ENCODE measurements at regions not wholly inside any gene's neighbourhood (a gene's known extent, or its start where the extent isn't known, plus 50 kb on each side); places are given as distances from the start of the nearest gene placed in this dataset.

GRCh38 chr6:54613596-54613995, 233.0 kb upstream of the FAM83B start:
- no peak overlapping the region for H3K27ac ChIP-seq (ENCODE audit: low read length)
- H3K4me3 ChIP-seq (ENCODE audit: low read depth in 1 of 2, low read length in 2 of 2): no peak overlapping the region
- H3K4me1 ChIP-seq (ENCODE audit: control insufficient read depth in 1 of 2, insufficient read depth in 2 of 2, low read length in 2 of 2): peaks cover 3 to 9% of the 10 kb centered on the region in 2 donors
- no peaks in the 10 kb centered on the region for H3K36me3 ChIP-seq (ENCODE audit: control insufficient read depth in 1 of 2, insufficient read depth in 2 of 2, low read length in 2 of 2)
- H3K9me3 ChIP-seq (ENCODE audit: control insufficient read depth in 1 of 2, low read length in 2 of 2): no peaks in the 10 kb centered on the region
- H3K27me3 ChIP-seq (ENCODE audit: low read depth, low read length): no peaks in the 10 kb centered on the region

GRCh38 chr6:54614499-54615195, 231.9 kb upstream of the FAM83B start:
- peaks cover 3 to 9% of the 10 kb centered on the region in 2 donors for H3K4me1 ChIP-seq (ENCODE audit: control insufficient read depth in 1 of 2, insufficient read depth in 2 of 2, low read length in 2 of 2)
- H3K27ac ChIP-seq (ENCODE audit: low read length): no peak overlapping the region
- no peaks in the 10 kb centered on the region for H3K27me3 ChIP-seq (ENCODE audit: low read depth, low read length)
- no peaks in the 10 kb centered on the region for H3K36me3 ChIP-seq (ENCODE audit: control insufficient read depth in 1 of 2, insufficient read depth in 2 of 2, low read length in 2 of 2)
- no peaks in the 10 kb centered on the region for H3K9me3 ChIP-seq (ENCODE audit: control insufficient read depth in 1 of 2, low read length in 2 of 2)
- no peak overlapping the region for H3K4me3 ChIP-seq (ENCODE audit: low read depth in 1 of 2, low read length in 2 of 2)

GRCh38 chr6:54617730-54618129, 228.8 kb upstream of the FAM83B start:
- no peaks in the 10 kb centered on the region for H3K36me3 ChIP-seq (ENCODE audit: control insufficient read depth in 1 of 2, insufficient read depth in 2 of 2, low read length in 2 of 2)
- no peak overlapping the region for H3K4me3 ChIP-seq (ENCODE audit: low read depth in 1 of 2, low read length in 2 of 2)
- no peaks in the 10 kb centered on the region for H3K9me3 ChIP-seq (ENCODE audit: control insufficient read depth in 1 of 2, low read length in 2 of 2)
- peak overlapping the region; percentile 61 for H3K27ac ChIP-seq (ENCODE audit: low read length)
- no peaks in the 10 kb centered on the region for H3K27me3 ChIP-seq (ENCODE audit: low read depth, low read length)
- H3K4me1 ChIP-seq (ENCODE audit: control insufficient read depth in 1 of 2, insufficient read depth in 2 of 2, low read length in 2 of 2): peaks cover 3 to 9% of the 10 kb centered on the region in 2 donors

GRCh38 chr6:54618572-54618971, 228.0 kb upstream of the FAM83B start:
- no peaks in the 10 kb centered on the region for H3K9me3 ChIP-seq (ENCODE audit: control insufficient read depth in 1 of 2, low read length in 2 of 2)
- no peak overlapping the region for H3K4me3 ChIP-seq (ENCODE audit: low read depth in 1 of 2, low read length in 2 of 2)
- no peaks in the 10 kb centered on the region for H3K27me3 ChIP-seq (ENCODE audit: low read depth, low read length)
- H3K4me1 ChIP-seq (ENCODE audit: control insufficient read depth in 1 of 2, insufficient read depth in 2 of 2, low read length in 2 of 2): peaks cover 3 to 9% of the 10 kb centered on the region in 2 donors
- H3K27ac ChIP-seq (ENCODE audit: low read length): no peak overlapping the region
- H3K36me3 ChIP-seq (ENCODE audit: control insufficient read depth in 1 of 2, insufficient read depth in 2 of 2, low read length in 2 of 2): no peaks in the 10 kb centered on the region

- no peaks in the 10 kb centered on the region for H3K27me3 ChIP-seq (ENCODE audit: low read depth, low read length)
- no peaks in the 10 kb centered on the region for H3K9me3 ChIP-seq (ENCODE audit: control insufficient read depth in 1 of 2, low read length in 2 of 2)
- peaks cover 3 to 9% of the 10 kb centered on the region in 2 donors for H3K4me1 ChIP-seq (ENCODE audit: control insufficient read depth in 1 of 2, insufficient read depth in 2 of 2, low read length in 2 of 2)
- no peak overlapping the region for H3K4me3 ChIP-seq (ENCODE audit: low read depth in 1 of 2, low read length in 2 of 2)
- no peak overlapping the region for H3K27ac ChIP-seq (ENCODE audit: low read length)
- H3K36me3 ChIP-seq (ENCODE audit: control insufficient read depth in 1 of 2, insufficient read depth in 2 of 2, low read length in 2 of 2): no peaks in the 10 kb centered on the region
Measured at GRCh38 chr6:54619102-54619501, 227.5 kb upstream of the FAM83B start.

- no peaks in the 10 kb centered on the region for H3K9me3 ChIP-seq (ENCODE audit: control insufficient read depth in 1 of 2, low read length in 2 of 2)
- H3K27me3 ChIP-seq (ENCODE audit: low read depth, low read length): no peaks in the 10 kb centered on the region
- H3K4me3 ChIP-seq (ENCODE audit: low read depth in 1 of 2, low read length in 2 of 2): no peak overlapping the region
- H3K27ac ChIP-seq (ENCODE audit: low read length): no peak overlapping the region
- peaks cover 3 to 9% of the 10 kb centered on the region in 2 donors for H3K4me1 ChIP-seq (ENCODE audit: control insufficient read depth in 1 of 2, insufficient read depth in 2 of 2, low read length in 2 of 2)
- no peaks in the 10 kb centered on the region for H3K36me3 ChIP-seq (ENCODE audit: control insufficient read depth in 1 of 2, insufficient read depth in 2 of 2, low read length in 2 of 2)
Measured at GRCh38 chr6:54621285-54621684, 225.3 kb upstream of the FAM83B start.

- Histone ChIP-seq H3K36me3 (ENCODE audit: control insufficient read depth in 1 of 2, insufficient read depth in 2 of 2, low read length in 2 of 2) (no peaks in the 10 kb centered on the region), H3K27ac (ENCODE audit: low read length) (no peak overlapping the region), H3K27me3 (ENCODE audit: low read depth, low read length) (no peaks in the 10 kb centered on the region), H3K4me3 (ENCODE audit: low read depth in 1 of 2, low read length in 2 of 2) (no peak overlapping the region), H3K9me3 (ENCODE audit: control insufficient read depth in 1 of 2, low read length in 2 of 2) (no peaks in the 10 kb centered on the region), H3K4me1 (ENCODE audit: control insufficient read depth in 1 of 2, insufficient read depth in 2 of 2, low read length in 2 of 2) (no peaks in the 10 kb centered on the region)
Measured at GRCh38 chr6:54624216-54624615, 222.4 kb upstream of the FAM83B start.

GRCh38 chr6:54624779-54625178, 221.8 kb upstream of the FAM83B start:
- Histone ChIP-seq H3K4me3 (ENCODE audit: low read depth in 1 of 2, low read length in 2 of 2) (no peak overlapping the region), H3K27me3 (ENCODE audit: low read depth, low read length) (no peaks in the 10 kb centered on the region), H3K36me3 (ENCODE audit: control insufficient read depth in 1 of 2, insufficient read depth in 2 of 2, low read length in 2 of 2) (no peaks in the 10 kb centered on the region), H3K4me1 (ENCODE audit: control insufficient read depth in 1 of 2, insufficient read depth in 2 of 2, low read length in 2 of 2) (no peaks in the 10 kb centered on the region), H3K27ac (ENCODE audit: low read length) (no peak overlapping the region), H3K9me3 (ENCODE audit: control insufficient read depth in 1 of 2, low read length in 2 of 2) (no peaks in the 10 kb centered on the region)

- H3K9me3 ChIP-seq (ENCODE audit: control insufficient read depth in 1 of 2, low read length in 2 of 2): no peaks in the 10 kb centered on the region
- H3K36me3 ChIP-seq (ENCODE audit: control insufficient read depth in 1 of 2, insufficient read depth in 2 of 2, low read length in 2 of 2): no peaks in the 10 kb centered on the region
- no peaks in the 10 kb centered on the region for H3K4me1 ChIP-seq (ENCODE audit: control insufficient read depth in 1 of 2, insufficient read depth in 2 of 2, low read length in 2 of 2)
- H3K27me3 ChIP-seq (ENCODE audit: low read depth, low read length): no peaks in the 10 kb centered on the region
- H3K4me3 ChIP-seq (ENCODE audit: low read depth in 1 of 2, low read length in 2 of 2): no peak overlapping the region
- no peak overlapping the region for H3K27ac ChIP-seq (ENCODE audit: low read length)
Measured at GRCh38 chr6:54629131-54629530, 217.4 kb upstream of the FAM83B start.

- no peaks in the 10 kb centered on the region for H3K36me3 ChIP-seq (ENCODE audit: control insufficient read depth in 1 of 2, insufficient read depth in 2 of 2, low read length in 2 of 2)
- no peak overlapping the region for H3K27ac ChIP-seq (ENCODE audit: low read length)
- no peak overlapping the region for H3K4me3 ChIP-seq (ENCODE audit: low read depth in 1 of 2, low read length in 2 of 2)
- no peaks in the 10 kb centered on the region for H3K27me3 ChIP-seq (ENCODE audit: low read depth, low read length)
- H3K4me1 ChIP-seq (ENCODE audit: control insufficient read depth in 1 of 2, insufficient read depth in 2 of 2, low read length in 2 of 2): no peaks in the 10 kb centered on the region
- no peaks in the 10 kb centered on the region for H3K9me3 ChIP-seq (ENCODE audit: control insufficient read depth in 1 of 2, low read length in 2 of 2)
Measured at GRCh38 chr6:54632984-54633565, 213.5 kb upstream of the FAM83B start.

- no peaks in the 10 kb centered on the region for H3K27me3 ChIP-seq (ENCODE audit: low read depth, low read length)
- H3K4me1 ChIP-seq (ENCODE audit: control insufficient read depth in 1 of 2, insufficient read depth in 2 of 2, low read length in 2 of 2): no peaks in the 10 kb centered on the region
- H3K4me3 ChIP-seq (ENCODE audit: low read depth in 1 of 2, low read length in 2 of 2): no peak overlapping the region
Measured at GRCh38 chr6:54633601-54634000, 213.0 kb upstream of the FAM83B start.

GRCh38 chr6:54640911-54641310, 205.7 kb upstream of the FAM83B start:
- no peaks in the 10 kb centered on the region for H3K36me3 ChIP-seq (ENCODE audit: control insufficient read depth in 1 of 2, insufficient read depth in 2 of 2, low read length in 2 of 2)
- H3K9me3 ChIP-seq (ENCODE audit: control insufficient read depth in 1 of 2, low read length in 2 of 2): no peaks in the 10 kb centered on the region
- H3K27ac ChIP-seq (ENCODE audit: low read length): no peak overlapping the region
- no peaks in the 10 kb centered on the region for H3K27me3 ChIP-seq (ENCODE audit: low read depth, low read length)
- no peaks in the 10 kb centered on the region for H3K4me1 ChIP-seq (ENCODE audit: control insufficient read depth in 1 of 2, insufficient read depth in 2 of 2, low read length in 2 of 2)
- H3K4me3 ChIP-seq (ENCODE audit: low read depth in 1 of 2, low read length in 2 of 2): no peak overlapping the region

More at GRCh38 chr6:54633601-54634000, 213.0 kb upstream of the FAM83B start:
- Histone ChIP-seq H3K36me3 (ENCODE audit: control insufficient read depth in 1 of 2, insufficient read depth in 2 of 2, low read length in 2 of 2) (no peaks in the 10 kb centered on the region), H3K27ac (ENCODE audit: low read length) (no peak overlapping the region), H3K9me3 (ENCODE audit: control insufficient read depth in 1 of 2, low read length in 2 of 2) (no peaks in the 10 kb centered on the region)

Data from muscle layer of duodenum (tissue), 2 donors.